ENCODE measurements at regions not wholly inside any gene's neighbourhood (a gene's known extent, or its start where the extent isn't known, plus 50 kb on each side); places are given as distances from the start of the nearest gene placed in this dataset.

GRCh38 chr7:155996718-155997280 is 184.5 kb upstream of the SHH start:
- TF ChIP-seq CTCF (IDR thresholded peaks at IDR 0.05) (no peak), POLR2AphosphoS5 (IDR thresholded peaks at IDR 0.05; ENCODE audit: low read depth, low read length) (no peak)

Data from Panc1 (cell line).